ENCODE measurements at regions not wholly inside any gene's neighbourhood (a gene's known extent, or its start where the extent isn't known, plus 50 kb on each side); places are given as distances from the start of the nearest gene placed in this dataset.

DNA sequence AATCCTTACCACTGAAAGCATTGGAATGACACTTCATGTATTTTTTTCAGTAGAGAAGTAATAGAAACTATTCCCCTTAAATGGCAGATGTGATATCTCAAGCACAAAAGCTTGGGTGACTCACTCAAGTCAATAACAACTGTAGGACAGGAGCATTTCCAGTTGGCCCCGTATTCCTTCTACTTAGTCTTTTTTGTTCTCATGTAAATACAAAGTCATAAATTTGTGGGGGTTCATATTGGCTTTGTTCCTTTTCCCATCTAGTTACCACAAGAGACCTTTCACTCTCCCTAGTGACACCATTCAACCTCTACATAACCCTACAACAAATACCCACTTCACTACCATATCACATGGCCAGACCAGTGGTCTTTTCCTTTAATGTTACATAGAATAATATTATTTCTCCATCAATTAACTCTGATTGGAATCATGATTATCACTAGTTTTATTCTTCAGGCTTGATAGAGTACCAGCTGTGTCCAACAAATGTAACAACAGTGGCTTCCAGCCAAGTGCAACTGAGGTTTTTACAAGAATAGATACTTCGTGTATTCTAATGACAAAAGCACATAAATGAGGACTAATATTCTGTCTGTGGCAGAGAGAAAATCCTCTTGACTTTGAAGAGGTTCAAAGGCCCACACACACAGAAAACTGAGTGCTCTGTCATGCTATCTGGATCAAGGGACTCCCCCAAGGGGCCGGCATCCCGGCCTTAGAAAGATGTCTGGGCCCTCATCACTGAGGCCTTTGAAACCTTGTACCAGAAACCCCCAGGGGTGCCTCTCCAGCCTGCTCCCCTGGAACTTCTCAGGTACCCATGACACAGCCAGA, 94.0 kb upstream of the THBS1 start:
- TF ChIP-seq TCF12 (IDR thresholded peaks at IDR 0.05) (no peak), POLR2AphosphoS5 (IDR thresholded peaks at IDR 0.05; ENCODE audit: low read depth, low read length) (no peak), MEF2A (IDR thresholded peaks at IDR 0.05; ENCODE audit: borderline replicate concordance, low read depth) (no peak), FOXJ3 (CRISPR knock-in tag; IDR thresholded peaks at IDR 0.05) (no peak), RAD21 (IDR thresholded peaks at IDR 0.05; ENCODE audit: low read length) (no peak), RCOR1 (IDR thresholded peaks at IDR 0.05; ENCODE audit: low read length) (no peak), NFIC (IDR thresholded peaks at IDR 0.05; ENCODE audit: borderline replicate concordance) (no peak), NRF1 (IDR thresholded peaks at IDR 0.05; ENCODE audit: low read depth, low read length) (no peak), JUND (IDR thresholded peaks at IDR 0.05) (no peak), SMC3 (IDR thresholded peaks at IDR 0.05; ENCODE audit: low read depth, low read length) (no peak), EZH2phosphoT487 (IDR thresholded peaks at IDR 0.05; ENCODE audit: borderline replicate concordance, low read depth) (no peak), SIN3A (IDR thresholded peaks at IDR 0.05; ENCODE audit: borderline replicate concordance, low read depth, low read length) (no peak)
- TF ChIP-seq, protein P1, sequence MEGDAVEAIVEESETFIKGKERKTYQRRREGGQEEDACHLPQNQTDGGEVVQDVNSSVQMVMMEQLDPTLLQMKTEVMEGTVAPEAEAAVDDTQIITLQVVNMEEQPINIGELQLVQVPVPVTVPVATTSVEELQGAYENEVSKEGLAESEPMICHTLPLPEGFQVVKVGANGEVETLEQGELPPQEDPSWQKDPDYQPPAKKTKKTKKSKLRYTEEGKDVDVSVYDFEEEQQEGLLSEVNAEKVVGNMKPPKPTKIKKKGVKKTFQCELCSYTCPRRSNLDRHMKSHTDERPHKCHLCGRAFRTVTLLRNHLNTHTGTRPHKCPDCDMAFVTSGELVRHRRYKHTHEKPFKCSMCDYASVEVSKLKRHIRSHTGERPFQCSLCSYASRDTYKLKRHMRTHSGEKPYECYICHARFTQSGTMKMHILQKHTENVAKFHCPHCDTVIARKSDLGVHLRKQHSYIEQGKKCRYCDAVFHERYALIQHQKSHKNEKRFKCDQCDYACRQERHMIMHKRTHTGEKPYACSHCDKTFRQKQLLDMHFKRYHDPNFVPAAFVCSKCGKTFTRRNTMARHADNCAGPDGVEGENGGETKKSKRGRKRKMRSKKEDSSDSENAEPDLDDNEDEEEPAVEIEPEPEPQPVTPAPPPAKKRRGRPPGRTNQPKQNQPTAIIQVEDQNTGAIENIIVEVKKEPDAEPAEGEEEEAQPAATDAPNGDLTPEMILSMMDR (IDR thresholded peaks at IDR 0.05), result no peak
- TF ChIP-seq, protein P2, sequence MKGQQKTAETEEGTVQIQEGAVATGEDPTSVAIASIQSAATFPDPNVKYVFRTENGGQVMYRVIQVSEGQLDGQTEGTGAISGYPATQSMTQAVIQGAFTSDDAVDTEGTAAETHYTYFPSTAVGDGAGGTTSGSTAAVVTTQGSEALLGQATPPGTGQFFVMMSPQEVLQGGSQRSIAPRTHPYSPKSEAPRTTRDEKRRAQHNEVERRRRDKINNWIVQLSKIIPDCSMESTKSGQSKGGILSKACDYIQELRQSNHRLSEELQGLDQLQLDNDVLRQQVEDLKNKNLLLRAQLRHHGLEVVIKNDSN (IDR thresholded peaks at IDR 0.05; ENCODE audit: borderline replicate concordance, low read depth), result no peak

Data from SK-N-SH (cell line).